ENCODE measurements at regions not wholly inside any gene's neighbourhood (a gene's known extent, or its start where the extent isn't known, plus 50 kb on each side); places are given as distances from the start of the nearest gene placed in this dataset.

DNA sequence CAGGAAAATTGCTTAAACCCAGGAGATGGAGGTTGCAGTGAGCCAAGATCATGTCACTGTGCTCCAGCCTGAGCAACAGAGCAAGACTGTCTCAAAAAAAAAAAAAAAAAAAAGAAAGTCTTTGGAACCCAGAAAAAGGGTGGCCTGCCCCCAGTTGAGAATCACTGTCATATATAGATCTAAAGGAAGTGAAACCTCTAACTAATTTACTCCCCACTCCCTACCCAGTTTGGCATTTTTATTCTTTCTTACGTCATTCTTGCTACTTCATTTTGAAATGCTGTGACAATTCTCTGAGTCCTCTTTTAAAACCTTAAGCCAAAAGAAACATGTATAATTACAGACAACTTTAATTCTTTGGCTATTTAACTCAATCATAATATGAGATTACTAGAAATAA, 254.8 kb downstream of the CDC5L start:
- DNase-seq: no peak

DNA sequence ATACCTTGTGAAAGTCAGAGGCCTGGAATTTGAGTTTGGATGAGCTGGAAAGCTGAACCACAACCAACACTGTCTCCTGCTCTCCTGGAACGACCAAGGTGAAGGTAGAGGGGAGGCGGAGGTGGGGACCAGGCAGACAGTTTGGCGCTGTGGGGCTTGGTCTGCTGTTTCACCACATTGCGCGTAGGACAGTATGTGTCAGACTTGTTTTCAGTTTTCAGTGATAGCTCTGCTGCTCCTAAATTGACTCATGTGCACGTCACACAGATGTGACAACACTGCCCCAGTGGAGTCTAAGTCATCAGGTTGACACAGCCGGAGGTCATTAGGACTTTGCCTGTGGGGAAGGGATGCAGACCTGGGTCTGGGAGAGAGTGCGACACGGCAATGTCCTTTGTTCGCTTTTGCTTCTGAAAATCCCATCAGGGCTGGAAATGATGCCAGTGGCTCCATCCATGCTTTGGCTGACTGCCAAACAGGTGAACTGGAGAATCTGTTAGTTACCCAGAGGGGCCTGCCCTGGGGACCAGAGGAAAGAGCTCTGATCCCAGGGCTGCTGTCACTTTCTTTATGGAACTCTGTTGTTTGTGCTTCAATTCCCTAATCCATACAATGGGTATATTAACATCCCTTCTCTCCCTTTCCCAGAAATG, 255.5 kb downstream of the CDC5L start:
- DNase-seq: peak; percentile 71

DNA sequence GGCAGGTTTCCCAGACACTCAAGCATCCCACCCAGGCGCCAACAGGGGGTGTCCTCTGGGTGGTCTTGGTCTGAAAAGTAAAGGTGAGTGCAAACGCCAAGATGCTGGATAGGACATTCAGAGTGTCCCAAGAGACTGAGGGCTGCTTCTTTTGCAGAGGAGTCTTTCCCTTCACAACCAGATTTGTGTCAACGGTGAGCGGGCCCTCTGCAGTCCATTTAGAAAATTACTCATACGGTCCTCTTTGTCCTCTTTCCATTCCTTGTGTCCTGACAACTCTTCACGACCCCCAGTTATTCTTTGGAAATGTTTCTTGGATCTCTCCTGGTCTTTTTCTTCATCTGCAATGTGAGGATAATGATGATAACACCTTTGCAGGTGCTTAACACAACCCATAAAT, 257.8 kb downstream of the CDC5L start:
- DNase-seq: no peak

DNA sequence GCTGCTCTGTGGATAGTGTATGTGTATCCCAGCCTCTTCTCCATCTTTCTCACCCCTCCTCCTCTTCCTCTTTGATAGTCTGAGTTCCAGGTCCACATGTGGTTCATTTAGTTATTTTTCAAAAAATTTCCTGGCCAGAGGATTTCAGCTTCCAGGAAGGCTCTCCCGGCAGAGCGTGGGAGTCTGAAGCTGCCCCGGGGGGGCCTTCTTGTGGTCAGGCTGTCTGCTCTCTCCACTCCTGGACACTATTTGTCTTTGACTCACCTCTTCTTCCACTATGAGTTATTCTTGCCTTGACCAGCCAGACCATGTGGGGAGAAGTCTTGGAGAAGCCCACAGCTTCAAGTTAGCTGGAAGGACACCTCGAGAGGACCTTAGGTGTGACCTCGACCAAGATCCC, 258.8 kb downstream of the CDC5L start:
- DNase-seq: no peak

DNA sequence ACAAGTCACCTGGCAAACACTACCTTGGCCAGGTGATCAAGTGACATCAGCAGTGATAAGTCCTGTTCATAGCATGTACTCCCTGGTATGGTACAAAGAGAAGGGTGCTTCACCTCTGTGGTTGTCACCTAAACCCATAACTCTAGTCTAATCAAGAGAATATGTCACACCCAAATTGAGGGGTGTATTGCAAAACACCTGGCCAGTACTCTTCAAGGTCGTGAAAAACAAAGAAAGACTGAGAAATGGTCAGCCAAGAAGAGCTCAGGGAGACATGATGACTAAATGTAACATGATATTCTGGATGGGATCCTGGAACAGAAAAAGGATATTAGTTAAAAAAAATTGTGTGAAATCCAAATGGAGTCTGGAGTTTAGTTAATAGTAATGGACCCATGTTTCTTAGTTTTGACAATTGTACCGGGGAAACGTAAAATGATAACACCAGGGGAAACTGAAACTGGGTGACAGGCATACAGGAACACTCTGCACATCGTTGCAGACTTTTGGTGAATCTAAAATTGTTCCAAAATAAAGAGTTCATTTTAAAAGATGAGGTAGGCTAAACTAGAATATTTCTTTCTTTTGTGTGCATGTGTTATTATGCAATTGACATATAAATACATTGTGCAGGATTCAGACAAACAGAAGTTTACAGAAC, 262.0 kb downstream of the CDC5L start:
- DNase-seq: no peak

DNA sequence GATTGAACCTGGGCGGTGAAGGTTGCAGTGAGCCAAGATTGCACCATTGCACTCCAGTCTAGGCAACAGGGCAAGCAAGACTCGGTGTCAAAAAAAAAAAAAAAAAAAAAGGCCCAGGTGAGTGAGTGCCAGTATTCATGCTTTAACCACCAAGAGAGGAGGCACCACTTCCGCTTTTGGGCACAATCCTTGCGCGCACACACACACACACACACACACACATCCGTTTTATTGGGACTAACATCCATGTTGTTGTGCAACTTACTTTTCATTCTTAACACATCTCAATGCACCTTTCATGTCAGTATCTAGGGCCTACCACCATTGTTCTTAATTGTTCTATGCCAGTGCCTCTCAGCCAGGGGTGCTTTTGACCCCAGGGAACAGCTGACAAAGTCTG, 263.0 kb downstream of the CDC5L start:
- DNase-seq: no peak

DNA sequence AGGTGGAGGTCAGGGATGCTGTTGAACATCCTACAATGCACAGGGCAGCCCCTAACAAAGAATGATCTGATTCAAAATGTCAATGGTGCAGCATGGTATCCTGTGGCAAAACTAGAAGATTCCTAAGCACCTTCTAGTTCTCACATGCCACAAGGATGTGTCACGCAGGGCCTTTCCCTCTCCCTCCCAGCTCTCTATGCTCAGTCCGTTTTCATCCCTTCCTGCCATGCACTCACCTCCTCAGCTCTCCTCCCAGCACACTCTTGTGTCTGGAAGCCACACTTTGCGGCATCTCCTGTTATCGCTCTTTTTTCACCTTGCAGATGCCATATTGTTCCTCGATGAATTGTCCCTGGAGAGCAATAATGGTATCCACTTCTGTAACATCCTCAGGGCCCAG, 263.4 kb downstream of the CDC5L start:
- no peak for DNase-seq

DNA sequence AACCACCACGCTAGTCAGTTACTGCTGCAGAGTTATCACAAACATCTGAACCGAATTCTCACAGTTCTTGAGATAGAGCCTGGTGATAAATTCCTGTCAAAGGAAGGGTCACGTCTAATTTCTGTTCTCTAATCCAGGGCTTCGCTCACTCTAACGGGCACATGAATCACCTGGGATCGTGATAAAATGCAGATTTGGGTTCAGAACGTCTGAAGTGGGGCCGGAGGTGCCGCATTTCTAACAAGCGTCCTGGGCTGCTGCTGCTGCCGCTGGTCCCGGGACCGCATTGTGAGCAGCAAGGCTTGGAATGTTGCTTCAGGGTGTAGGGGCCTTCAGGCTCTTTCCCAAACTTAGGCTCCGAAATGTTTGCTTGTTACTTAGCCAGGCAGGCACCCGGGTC, 264.1 kb downstream of the CDC5L start:
- DNase-seq: no peak

DNA sequence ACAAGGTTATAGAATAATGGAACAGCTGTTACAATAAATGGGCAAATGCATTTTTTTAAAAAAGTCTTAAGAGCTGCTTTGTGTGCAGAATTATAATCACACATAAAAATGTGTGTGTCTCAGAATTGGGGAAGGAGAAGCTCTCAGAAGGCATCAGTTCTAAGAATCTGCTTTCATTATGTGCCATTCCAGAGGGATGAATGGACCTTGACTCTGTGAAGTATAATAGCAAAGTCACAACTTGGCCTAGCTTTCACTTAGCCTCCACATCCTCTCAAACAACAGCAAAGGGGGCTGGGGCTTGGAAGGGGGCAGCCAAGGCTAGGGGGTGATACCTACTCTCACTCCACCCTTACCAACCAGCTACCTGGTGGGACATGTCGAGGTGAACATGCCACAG, 265.0 kb downstream of the CDC5L start:
- no peak for DNase-seq

DNA sequence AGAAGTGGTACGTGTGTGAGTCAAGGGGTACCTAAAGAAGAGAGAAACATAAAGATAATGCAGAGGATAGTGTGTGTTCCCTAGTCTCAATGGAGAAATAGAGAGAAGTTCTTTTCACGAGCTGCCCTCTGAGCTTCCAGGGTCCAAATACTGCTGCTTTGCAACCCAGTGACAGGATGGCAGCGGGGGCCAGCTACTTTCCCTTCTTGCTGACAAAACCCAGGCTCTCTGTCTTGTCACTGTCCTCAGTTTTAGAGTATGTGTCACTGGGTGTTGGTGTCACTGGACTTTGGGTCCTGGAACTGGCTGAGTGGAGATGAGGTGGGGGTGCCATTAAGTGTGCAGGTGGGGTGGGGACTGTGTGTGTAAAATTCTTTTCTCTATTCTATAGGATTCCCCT, 265.6 kb downstream of the CDC5L start:
- no peak for DNase-seq

DNA sequence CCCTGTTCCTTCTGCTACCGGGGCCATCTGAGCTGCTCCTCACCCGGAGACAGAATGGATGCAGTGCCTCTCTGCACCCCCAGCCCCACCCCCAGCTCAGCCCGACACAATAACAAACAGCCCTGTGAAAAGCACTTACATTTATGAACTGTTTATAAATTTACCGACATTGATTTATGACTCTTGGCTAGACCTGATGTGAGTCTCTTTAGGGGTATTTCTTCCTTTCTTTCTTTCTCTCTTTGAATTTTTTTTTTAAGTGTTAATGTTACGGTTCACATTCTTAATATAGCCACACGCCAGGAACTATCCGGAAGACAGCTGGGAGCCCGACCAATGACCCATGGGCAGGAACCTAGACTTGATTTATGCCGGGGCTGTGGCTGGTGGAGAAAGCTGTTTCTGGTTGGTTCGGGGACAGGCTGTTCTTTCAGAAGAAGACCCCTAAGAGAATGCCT, 266.3 kb downstream of the CDC5L start:
- DNase-seq: no peak

DNA sequence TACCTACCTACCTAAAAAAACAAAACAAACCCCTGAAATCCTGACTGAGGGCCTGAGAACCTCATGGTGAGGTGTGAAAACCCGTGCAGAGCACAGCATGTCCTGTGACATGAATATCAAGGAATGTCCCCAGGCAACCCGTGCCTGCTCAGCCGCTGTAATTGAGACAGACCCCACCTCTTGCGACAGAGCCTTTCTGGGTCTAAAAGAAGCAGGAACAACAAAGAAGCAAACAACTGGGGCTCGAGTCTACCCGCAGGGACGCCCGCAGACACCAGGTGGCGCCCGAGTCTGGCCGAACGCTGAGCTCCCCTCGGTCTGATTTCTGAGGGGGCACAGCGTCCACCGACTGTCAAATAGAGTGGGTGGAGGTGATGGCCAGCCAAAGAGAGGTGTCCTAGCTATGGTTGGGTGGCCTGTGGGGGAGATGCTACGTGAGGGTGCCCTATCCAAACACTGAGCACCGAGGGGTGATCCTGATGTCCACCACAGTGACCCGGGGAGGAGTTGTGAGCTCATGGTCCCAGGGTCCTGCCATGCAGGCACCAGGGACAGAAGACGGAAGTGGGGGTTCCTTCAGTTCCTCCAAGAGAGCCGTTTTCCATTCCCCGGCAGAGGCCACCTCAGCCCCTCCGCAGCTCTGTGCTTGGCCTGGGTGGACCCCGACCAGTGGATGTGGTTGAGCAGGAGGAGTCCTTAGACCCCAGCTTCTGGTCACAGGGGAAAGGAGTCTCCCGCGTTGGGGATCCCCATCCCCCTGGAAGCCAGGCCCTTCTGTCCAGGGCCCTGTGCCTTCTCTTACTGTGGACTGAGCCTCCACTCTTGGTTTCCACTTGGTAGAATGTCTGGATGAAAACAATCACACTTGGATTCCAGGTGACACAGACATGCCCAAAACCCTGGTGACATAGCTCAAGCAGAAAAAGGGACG, 268.2 kb downstream of the CDC5L start:
- peak; percentile 80 for DNase-seq

DNA sequence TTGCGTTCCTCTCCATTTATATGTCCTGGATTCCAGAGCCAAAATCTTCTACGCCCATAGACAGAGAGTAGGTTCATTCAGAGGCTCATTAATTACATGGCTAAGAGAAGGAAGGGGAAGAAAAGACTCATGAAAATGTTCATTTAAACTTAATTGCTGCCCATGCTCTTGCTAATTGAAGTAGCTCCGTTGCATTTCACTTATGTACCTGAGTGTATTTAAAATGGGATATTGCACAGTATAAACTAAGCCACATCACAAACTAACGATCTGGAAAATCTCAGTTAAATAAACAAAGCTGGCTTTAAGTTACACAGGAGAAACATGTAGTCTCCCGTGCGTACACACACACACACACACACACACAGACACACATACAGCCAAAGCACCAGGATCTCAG, 269.2 kb downstream of the CDC5L start:
- no peak for DNase-seq

DNA sequence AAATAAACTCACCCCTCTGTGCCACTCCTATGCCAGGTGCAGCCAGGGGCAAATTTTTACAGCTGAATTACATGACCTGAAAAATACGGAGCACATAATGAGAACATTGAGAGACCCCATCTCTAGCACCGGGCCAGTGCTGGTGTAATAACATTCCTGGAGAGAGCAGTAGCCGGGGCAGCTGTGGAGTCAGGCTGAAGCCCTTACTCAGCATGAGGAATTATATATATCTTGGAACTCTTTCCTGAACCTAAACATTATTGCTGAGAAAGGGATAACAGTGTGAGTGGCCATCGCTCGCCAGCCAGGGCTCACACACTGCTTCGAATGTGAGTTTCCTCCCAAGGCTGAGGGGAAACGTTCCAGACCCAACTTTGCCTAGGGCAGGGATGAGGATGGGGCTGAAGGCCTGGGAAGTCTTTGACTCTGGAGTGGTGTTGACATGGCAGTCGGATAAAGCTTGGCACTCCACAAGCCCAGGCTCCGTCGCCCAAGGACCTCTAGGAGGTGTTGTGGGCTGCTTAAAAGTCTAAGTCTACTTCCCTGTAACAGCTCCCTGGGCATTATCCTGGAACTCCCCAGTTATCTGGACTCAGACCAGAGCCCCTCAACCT, 269.8 kb downstream of the CDC5L start:
- no peak for DNase-seq

DNA sequence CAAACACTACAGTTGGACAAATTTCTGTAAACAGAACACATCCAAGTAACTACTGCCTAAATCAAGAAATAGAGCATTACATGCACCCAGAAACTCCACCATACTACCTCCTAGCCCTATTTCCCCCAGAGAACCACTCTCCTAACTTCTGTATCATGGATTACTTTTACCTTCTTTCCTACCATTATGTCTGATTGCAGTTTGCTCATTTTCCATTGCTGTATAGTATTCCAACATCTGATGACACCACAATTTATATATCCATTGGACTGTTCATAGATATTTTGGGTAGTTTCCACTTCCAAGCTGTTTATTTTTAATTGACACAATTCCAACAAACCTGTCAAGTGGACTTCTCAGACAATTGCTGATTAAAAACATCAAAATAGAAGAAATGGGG, 271.1 kb downstream of the CDC5L start:
- DNase-seq: no peak

DNA sequence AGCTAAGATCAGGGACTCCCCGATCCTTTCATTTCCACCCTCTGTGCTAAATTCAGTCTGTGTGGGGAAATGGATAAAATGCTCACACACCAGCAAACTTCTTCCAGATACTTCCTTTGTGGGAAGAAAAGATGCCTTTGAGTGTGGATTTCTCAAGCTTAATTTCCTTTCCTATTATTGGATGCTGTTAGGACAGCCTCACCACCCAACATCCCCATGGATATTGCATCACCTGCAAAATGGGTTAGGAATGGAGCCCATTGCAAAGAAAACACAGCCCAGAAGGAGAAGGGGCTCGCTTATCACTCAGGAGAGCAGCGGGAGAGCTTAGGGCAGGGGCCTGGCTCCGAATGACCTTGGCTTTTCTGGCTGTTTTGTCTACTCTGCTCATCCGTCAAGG, 272.2 kb downstream of the CDC5L start:
- DNase-seq: no peak

DNA sequence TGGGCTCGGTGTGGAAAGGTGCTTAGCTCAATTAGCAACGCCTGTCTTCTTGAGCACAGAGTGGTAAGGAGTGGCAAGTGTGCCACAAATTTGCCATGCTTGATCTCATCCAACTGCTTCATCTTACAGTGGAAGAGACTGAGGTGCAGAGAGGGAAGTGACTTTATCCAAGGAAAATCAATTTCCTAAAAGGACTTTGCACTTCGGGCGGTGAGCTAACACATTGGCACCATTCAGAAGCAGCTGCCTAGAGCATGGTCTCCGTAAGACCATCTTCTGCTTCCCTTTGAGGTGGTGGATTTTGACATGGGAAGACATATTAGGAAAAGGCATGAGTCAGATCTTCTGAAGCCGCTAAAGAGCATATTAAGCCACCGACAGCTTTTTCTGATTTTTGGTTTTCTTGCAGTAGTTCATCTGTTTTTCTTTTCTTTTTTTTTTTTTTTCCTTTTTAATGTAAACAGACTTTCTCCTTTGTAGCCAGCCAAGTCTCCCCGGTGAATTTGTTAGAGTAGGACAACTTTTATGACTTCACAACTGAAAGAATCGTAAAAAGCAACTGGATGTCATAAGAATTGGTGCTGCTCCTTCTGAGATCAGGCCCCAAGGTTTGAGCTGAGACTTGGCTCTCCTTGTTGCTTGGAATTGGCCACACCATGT, 273.2 kb downstream of the CDC5L start:
- DNase-seq: no peak

DNA sequence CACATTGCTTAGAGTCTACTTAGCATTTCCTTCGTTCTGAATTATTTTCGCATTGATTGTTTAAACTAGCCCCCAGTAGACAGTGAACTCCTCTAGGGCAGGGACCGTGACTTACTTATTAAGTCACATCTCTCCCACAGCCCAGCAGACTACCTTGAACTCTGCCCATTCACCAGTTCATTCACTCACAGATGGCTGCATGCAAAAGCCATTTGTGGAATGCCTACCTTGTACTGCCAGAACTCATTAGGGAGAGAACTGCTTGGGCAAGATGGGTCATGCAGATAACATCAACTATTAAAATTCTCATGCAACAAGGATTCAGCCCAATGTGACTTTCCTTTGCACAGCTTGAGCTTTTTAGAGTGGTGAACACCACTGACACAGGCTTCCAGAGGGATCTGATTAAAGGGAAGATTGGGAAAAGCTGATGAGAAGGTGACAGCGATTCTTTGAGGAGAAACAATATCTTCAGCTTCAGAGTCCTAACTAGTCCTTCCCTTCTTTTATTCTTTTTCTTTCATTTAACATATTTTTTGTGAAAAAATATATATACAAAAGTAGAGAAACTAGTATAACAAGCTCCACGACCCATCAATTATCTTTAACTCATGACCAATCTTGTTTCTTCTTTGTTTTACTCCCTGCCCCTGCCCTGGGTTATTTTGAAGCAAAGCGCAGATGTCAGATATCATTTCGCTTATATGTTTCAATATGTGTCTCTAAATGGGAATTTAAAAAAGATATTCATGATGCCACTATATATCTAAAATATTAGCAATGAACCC, 273.9 kb downstream of the CDC5L start:
- DNase-seq: no peak

DNA sequence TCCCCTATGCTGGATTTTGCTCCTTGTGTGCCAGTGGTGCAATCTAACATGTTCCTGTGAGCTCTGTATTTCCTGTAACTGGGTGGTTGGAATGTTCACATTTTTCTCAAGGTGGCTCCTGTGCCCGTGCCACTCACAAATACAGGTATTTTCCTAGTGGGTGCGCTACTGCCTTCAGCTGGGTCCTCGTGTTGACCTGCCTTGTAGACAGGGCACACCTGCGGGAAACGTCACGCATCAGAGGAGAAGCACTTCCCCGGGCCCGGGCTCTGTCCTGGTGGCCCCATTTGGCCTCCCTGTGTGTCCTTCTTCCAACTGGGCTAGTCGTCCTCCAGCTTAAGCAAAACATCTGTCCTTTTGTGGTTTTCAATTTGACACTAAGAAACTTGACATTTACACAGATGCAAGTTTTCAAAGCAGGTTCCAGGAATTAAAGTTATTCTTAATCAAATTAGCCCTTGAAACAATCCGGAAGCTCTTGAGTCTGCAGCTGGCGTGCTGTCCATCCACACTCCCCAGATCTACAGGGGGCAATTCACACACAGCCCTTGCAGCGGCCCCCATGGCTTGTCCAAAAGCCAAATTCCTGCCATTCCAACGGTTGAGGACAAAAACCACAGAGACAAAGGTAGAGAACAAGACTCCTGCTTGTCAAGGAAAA, 275.1 kb downstream of the CDC5L start:
- no peak for DNase-seq

DNA sequence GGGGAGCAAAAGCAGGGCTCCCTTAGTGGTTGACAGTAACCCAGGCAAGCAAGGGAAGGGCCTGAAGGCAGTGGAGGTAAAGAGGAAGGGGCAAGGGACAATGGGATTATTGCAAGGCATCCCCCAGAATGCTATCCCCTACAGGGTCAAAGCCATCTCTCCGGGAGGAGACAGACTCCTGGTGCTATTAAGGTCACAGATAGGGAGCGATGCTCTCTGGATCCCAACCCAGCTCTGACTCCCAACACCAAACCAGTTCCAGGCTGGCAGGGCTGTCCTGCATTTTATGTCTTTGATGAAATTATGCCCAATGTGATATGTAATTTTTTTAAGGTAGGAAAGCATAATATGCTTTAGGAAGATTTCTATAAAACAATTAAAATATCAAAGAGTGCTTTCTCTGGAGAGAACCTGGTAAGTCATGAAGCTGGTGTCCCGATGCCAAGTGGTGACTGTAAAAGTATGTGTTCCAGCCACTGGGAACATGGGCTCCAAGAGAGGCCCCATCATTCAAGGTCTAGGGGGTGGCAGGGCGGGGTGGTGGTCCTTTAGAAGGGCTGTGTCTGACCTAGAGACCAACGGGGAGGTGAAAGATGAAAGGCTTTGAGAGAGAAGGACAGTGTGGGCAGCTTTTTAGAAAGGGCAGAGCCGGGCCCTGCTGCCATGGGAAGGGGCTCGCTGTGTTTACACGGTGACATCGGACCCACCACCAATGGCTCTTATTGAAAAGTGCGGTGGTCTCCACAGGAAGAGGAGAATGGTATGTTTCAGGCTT, 276.5 kb downstream of the CDC5L start:
- DNase-seq: no peak

DNA sequence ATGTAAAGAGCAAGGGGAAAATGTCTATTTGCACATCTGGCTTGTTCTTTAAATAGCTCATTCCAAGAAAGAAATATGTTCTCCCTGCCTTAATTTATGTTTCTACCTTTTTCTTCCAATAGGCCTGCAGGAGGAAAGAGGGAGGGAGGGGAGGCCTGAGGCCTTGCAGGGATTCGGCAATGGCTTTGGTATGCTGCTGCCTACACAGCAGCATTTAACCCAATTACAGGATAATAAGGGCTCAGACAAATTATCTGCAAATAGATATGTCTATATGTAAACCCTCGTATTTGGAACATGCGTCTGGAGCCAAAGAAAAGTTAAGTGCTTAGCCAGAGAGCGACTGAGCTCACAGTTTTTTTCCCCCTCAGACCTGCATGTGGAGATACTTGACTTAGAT, 277.2 kb downstream of the CDC5L start:
- DNase-seq: no peak
